H9 (cell line): ENCODE measurements at regions not wholly inside any gene's neighbourhood (a gene's known extent, or its start where the extent isn't known, plus 50 kb on each side); places are given as distances from the start of the nearest gene placed in this dataset.

Experiments
- DNase-seq: peaks from one replicate; pipeline ENCODE4 v3.0.0-alpha.2; 2017
- H2AFZ ChIP-seq: one replicate; pipeline ENCODE4 v1.6.1; 2013; ENCODE audit warnings: mild to moderate bottlenecking, low read length, control low read depth, moderate library complexity
- H2AK5ac ChIP-seq: 2 replicates; pipeline ENCODE4 v1.6.1; 2013; ENCODE audit warnings: low read length, control low read depth, mixed read lengths; ENCODE audit not compliant: insufficient read length
- H2BK120ac ChIP-seq: one replicate; pipeline ENCODE4 v1.6.1; 2013; ENCODE audit warnings: low read depth, mild to moderate bottlenecking, low read length, control low read depth, inconsistent platforms; ENCODE audit not compliant: poor library complexity, severe bottlenecking
- H2BK12ac ChIP-seq: 2 replicates; pipeline ENCODE4 v1.6.1; 2013; ENCODE audit warnings: low read length, control low read depth, mixed read lengths, low read depth; ENCODE audit not compliant: insufficient read length
- H2BK15ac ChIP-seq: 2 replicates; pipeline ENCODE4 v1.6.1; 2013; ENCODE audit warnings: low read depth, low read length, control low read depth
- H2BK20ac ChIP-seq: one replicate; pipeline ENCODE4 v1.6.1; 2013; ENCODE audit warnings: low read depth, mild to moderate bottlenecking, low read length, control low read depth, inconsistent platforms; ENCODE audit not compliant: poor library complexity, severe bottlenecking
- H2BK5ac ChIP-seq: 2 replicates; pipeline ENCODE4 v1.6.1; 2013; ENCODE audit warnings: low read length, control low read depth, mixed read lengths; ENCODE audit not compliant: insufficient read length
- H3K14ac ChIP-seq: 2 replicates; pipeline ENCODE4 v1.6.1; 2013; ENCODE audit warnings: low read length, control low read depth; ENCODE audit not compliant: insufficient read depth
- H3K18ac ChIP-seq: 2 replicates; pipeline ENCODE4 v1.6.1; 2013; ENCODE audit warnings: low read depth, mild to moderate bottlenecking, mixed read lengths, low read length, control low read depth; ENCODE audit not compliant: insufficient read length
- H3K23ac ChIP-seq: 2 replicates; pipeline ENCODE4 v1.6.1; 2013; ENCODE audit warnings: low read length, control low read depth, mixed read lengths, low read depth; ENCODE audit not compliant: insufficient read length
- H3K23me2 ChIP-seq: 2 replicates; pipeline ENCODE4 v1.6.1; 2013; ENCODE audit warnings: low read depth, mild to moderate bottlenecking, mixed read lengths, low read length, control low read depth; ENCODE audit not compliant: insufficient read length, poor library complexity, severe bottlenecking
- H3K27ac ChIP-seq: 2 replicates; pipeline ENCODE4 v1.5.1; 2013; ENCODE audit warnings: low read length, control low read depth, mixed read lengths, low read depth; ENCODE audit not compliant: insufficient read length
- H3K27me3 ChIP-seq: 2 replicates; pipeline ENCODE4 v1.6.1; 2013; ENCODE audit warnings: low read length, control low read depth, inconsistent platforms; ENCODE audit not compliant: insufficient read depth
- H3K4ac ChIP-seq: 2 replicates; pipeline ENCODE4 v1.6.1; 2013; ENCODE audit warnings: low read depth, mild to moderate bottlenecking, control low read depth, inconsistent platforms, low read length, moderate library complexity
- H3K4me1 ChIP-seq: 2 replicates; pipeline ENCODE4 v1.6.1; 2013; ENCODE audit warnings: low read length, control low read depth, inconsistent platforms; ENCODE audit not compliant: insufficient read depth
- H3K4me2 ChIP-seq: 2 replicates; pipeline ENCODE4 v1.6.1; 2013; ENCODE audit warnings: low read length, control low read depth, mixed read lengths; ENCODE audit not compliant: insufficient read length, insufficient read depth
- H3K56ac ChIP-seq: 2 replicates; pipeline ENCODE4 v1.6.1; 2013; ENCODE audit warnings: low read depth, mild to moderate bottlenecking, mixed read lengths, low read length, control low read depth; ENCODE audit not compliant: insufficient read length
- H3K79me1 ChIP-seq: 2 replicates; pipeline ENCODE4 v1.6.1; 2013; ENCODE audit warnings: low read depth, mild to moderate bottlenecking, moderate library complexity, low read length, control low read depth, inconsistent platforms; ENCODE audit not compliant: insufficient read depth, poor library complexity, severe bottlenecking
- H3K79me2 ChIP-seq: 2 replicates; pipeline ENCODE4 v1.6.1; 2013; ENCODE audit warnings: low read length, control low read depth, inconsistent platforms; ENCODE audit not compliant: insufficient read depth
- H3K9ac ChIP-seq: 2 replicates; pipeline ENCODE4 v1.6.1; 2013; ENCODE audit warnings: low read length, control low read depth, mixed read lengths; ENCODE audit not compliant: insufficient read length; ENCODE audit errors: extremely low read depth
- H3K9me3 ChIP-seq: one replicate; pipeline ENCODE4 v1.6.1; 2013; ENCODE audit warnings: low read depth, low read length, inconsistent platforms; ENCODE audit not compliant: control insufficient read depth
- H3T11ph ChIP-seq: one replicate; pipeline ENCODE4 v1.6.1; 2013; ENCODE audit warnings: mild to moderate bottlenecking, low read length, control low read depth, inconsistent platforms
- H4K20me1 ChIP-seq: one replicate; pipeline ENCODE4 v1.6.1; 2013; ENCODE audit not compliant: control insufficient read depth, insufficient read length, insufficient read depth
- H4K5ac ChIP-seq: 2 replicates; pipeline ENCODE4 v1.6.1; 2013; ENCODE audit warnings: low read depth, mild to moderate bottlenecking, mixed read lengths, low read length, control low read depth; ENCODE audit not compliant: insufficient read length
- H4K8ac ChIP-seq: replicated peaks from 2 replicates; pipeline ENCODE4 v1.6.1; 2013; ENCODE audit warnings: low read length, control low read depth, mixed read lengths, low read depth; ENCODE audit not compliant: insufficient read length
- H4K91ac ChIP-seq: 2 replicates; pipeline ENCODE4 v1.6.1; 2013; ENCODE audit warnings: low read depth, mild to moderate bottlenecking, moderate library complexity, mixed read lengths, low read length, control low read depth; ENCODE audit not compliant: insufficient read length
- H3K27ac Mint-ChIP-seq, 3 experiments: 2 replicates in 2 of 3; 3 replicates in 1 of 3; pipeline ENCODE4 v1.8.0; 2020 to 2021; ENCODE audit warnings: mixed read lengths in 3 of 3, mild to moderate bottlenecking in 1 of 3, moderate library complexity in 1 of 3
- H3K27me3 Mint-ChIP-seq: 2 replicates; pipeline ENCODE4 v1.8.0; 2021; ENCODE audit warnings: low read depth, mild to moderate bottlenecking, moderate library complexity, mixed read lengths
- H3K36me3 Mint-ChIP-seq, 3 experiments: 2 replicates in 2 of 3; 3 replicates in 1 of 3; pipeline ENCODE4 v1.8.0; 2020 to 2021; ENCODE audit warnings: low read depth in 3 of 3, mixed read lengths in 3 of 3; ENCODE audit not compliant: insufficient read depth in 1 of 3
- H3K4me1 Mint-ChIP-seq, 2 experiments: 2 replicates each; pipeline ENCODE4 v1.8.0; 2020; ENCODE audit warnings: mixed read lengths in 2 of 2
- H3K4me3 Mint-ChIP-seq, 2 experiments: 2 replicates in 1 of 2; 3 replicates in 1 of 2; pipeline ENCODE4 v1.8.0; 2020 to 2021; ENCODE audit warnings: mild to moderate bottlenecking in 2 of 2, mixed read lengths in 2 of 2, moderate library complexity in 1 of 2
- H3K9me3 Mint-ChIP-seq, 2 experiments: 2 replicates in 1 of 2; 3 replicates in 1 of 2; pipeline ENCODE4 v1.8.0; 2020; ENCODE audit warnings: mild to moderate bottlenecking in 2 of 2, mixed read lengths in 2 of 2, moderate library complexity in 1 of 2
- CTCF ChIP-seq: fragments of 200-600 bp; sonication (generic); conservative IDR thresholded peaks from 3 replicates; pipeline ENCODE4 v1.8.0; 2021; ENCODE audit warnings: antibody characterized with exemption, mild to moderate bottlenecking
- WGBS: extraction: QIAGEN DNeasy Blood & Tissue Kit; methylation state at CpG from one replicate; pipeline ENCODE4 v1.1.7; 2013; ENCODE audit warnings: missing lambda C conversion rate, low lambda C conversion rate, mixed read lengths; ENCODE audit not compliant: insufficient read length; ENCODE audit errors: extremely low coverage; 5-methylcytosine and 5-hydroxymethylcytosine counted together

- H3K36me3 Mint-ChIP-seq, result no peaks in the 10 kb centered on the region
- no peak overlapping the region for H3K9ac ChIP-seq
- H2BK5ac ChIP-seq, result no peak overlapping the region
- no peaks in the 10 kb centered on the region for H3K23me2 ChIP-seq
- H4K5ac ChIP-seq, result no peak overlapping the region
- no peaks in the 10 kb centered on the region for H3K9me3 Mint-ChIP-seq
- no peak overlapping the region for H2AFZ ChIP-seq
- no peaks in the 10 kb centered on the region for H3K4me1 ChIP-seq
- H3K79me1 ChIP-seq, result no peaks in the 10 kb centered on the region
- no peak overlapping the region for H3K14ac ChIP-seq
- no peak for TF ChIP-seq CTCF
- H3K9me3 ChIP-seq, result no peaks in the 10 kb centered on the region
- H2BK20ac ChIP-seq, result no peak overlapping the region
- no peak overlapping the region for H2AK5ac ChIP-seq
- H3K4ac ChIP-seq, result no peak overlapping the region
- WGBS, result no CpG with 5 or more reads among the region's 3 CpGs
- H2BK120ac ChIP-seq, result no peak overlapping the region
- no peaks in the 10 kb centered on the region for H3K4me1 Mint-ChIP-seq
- H4K91ac ChIP-seq, result no peak overlapping the region
- no peak overlapping the region for H3T11ph ChIP-seq
- no peak overlapping the region for H3K56ac ChIP-seq
- H2BK15ac ChIP-seq, result no peak overlapping the region
- H3K18ac ChIP-seq, result no peak overlapping the region
- H2BK12ac ChIP-seq, result no peak overlapping the region
- H4K20me1 ChIP-seq, result no peaks in the 10 kb centered on the region
- no peaks in the 10 kb centered on the region for H3K27me3 Mint-ChIP-seq
- H4K8ac ChIP-seq, result no peak overlapping the region
- no peak overlapping the region; a peak in 1 of 5 replicates for H3K4me3 Mint-ChIP-seq
- no peak for DNase-seq
- no peak overlapping the region for H3K23ac ChIP-seq
- H3K4me2 ChIP-seq, result no peak overlapping the region
- H3K27me3 ChIP-seq, result no peaks in the 10 kb centered on the region
- H3K27ac ChIP-seq, result no peak overlapping the region
- H3K27ac Mint-ChIP-seq, result no peak overlapping the region
- no peaks in the 10 kb centered on the region for H3K79me2 ChIP-seq
Observed at GRCh38 chr7:91632234-91632940, 248.1 kb downstream of the MTERF1 start.
